ENCODE measurements at regions not wholly inside any gene's neighbourhood (a gene's known extent, or its start where the extent isn't known, plus 50 kb on each side); places are given as distances from the start of the nearest gene placed in this dataset.

DNA sequence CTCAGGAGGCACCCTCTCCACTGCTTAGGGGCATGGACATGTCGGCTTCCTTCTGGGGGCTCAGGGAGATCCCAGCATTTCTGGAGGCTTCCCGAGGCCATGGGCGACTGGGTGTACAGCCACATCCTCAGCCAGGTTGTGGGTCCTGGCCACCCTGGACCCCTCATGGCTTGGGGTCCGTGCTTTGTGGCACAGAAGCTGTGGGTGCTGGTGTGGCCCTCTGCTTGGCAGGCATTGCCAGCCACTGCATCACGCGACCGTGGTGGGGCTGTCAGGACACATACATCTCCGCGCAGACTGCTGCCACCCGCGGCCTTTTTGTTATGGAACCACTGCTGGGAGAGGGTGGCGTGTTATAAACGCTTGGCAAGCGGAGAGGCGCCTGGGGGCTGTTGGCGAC is 1174.9 kb downstream of the BRD1 start:
- no peaks in the 10 kb centered on the region for H3K4me1 ChIP-seq (ENCODE audit: control insufficient read depth, insufficient read depth, low read length)
- ATAC-seq: no peak
- H3K36me3 Mint-ChIP-seq: no peaks in the 10 kb centered on the region
- no peaks in the 10 kb centered on the region for H3K27me3 Mint-ChIP-seq (ENCODE audit: low read depth in 2 of 2)
- no peak overlapping the region for H3K4me3 Mint-ChIP-seq
- WGBS (ENCODE audit: insufficient coverage): 81% methylated on average over 16 of the region's 16 CpGs
- intact Hi-C loops (cut with micrococcal nuclease): no loop called here
- H3K27ac ChIP-seq (ENCODE audit: low read length): no peak overlapping the region
- DNase-seq: no peak
- no peaks in the 10 kb centered on the region for H3K4me1 Mint-ChIP-seq
- no peaks in the 10 kb centered on the region for H3K9me3 Mint-ChIP-seq
- no peaks in the 10 kb centered on the region for H3K9me3 ChIP-seq (ENCODE audit: control insufficient read depth, insufficient read depth, low read length)
- no peaks in the 10 kb centered on the region for H3K27me3 ChIP-seq (ENCODE audit: control insufficient read depth, insufficient read depth, low read length)
- H3K27ac Mint-ChIP-seq: no peak overlapping the region
- TF ChIP-seq CTCF (IDR thresholded peaks at IDR 0.05): no peak
- H3K4me3 ChIP-seq (ENCODE audit: low read length): no peak overlapping the region
- H3K36me3 ChIP-seq (ENCODE audit: control insufficient read depth, insufficient read depth, low read length): no peaks in the 10 kb centered on the region

DNA sequence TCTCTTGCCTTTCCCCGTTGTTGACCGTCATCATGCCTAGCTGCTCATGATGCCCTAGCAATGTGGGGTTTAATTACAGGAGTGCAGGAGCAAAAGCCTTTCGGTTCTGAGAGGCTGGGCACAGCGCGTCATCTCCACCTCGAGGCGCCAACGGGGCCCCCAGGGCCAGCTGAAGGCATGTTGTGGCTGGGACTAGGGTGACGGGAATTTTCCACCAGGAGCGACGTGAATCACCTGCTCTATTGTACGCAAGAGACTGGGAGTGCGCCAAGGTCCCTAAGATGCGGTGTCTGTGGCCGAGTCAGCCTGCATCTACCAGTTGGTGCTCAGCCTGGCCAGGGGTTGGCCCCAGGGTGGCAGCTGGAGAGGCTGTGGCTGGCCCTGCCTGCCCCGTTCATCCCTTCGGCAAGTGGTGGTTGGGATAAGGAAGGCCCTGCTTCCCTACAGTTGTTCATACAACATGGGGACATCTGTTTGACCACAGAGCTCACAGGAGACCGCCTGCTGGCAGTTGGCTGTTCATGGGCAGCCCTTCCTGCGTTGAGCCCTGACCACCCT is 1175.6 kb downstream of the BRD1 start:
- no peak overlapping the region for H3K4me3 Mint-ChIP-seq
- no peak overlapping the region for H3K27ac Mint-ChIP-seq
- intact Hi-C loops (cut with micrococcal nuclease): no loop called here
- H3K36me3 ChIP-seq (ENCODE audit: control insufficient read depth, insufficient read depth, low read length): no peaks in the 10 kb centered on the region
- no peak overlapping the region for H3K27ac ChIP-seq (ENCODE audit: low read length)
- ATAC-seq: no peak
- no peak overlapping the region for H3K4me3 ChIP-seq (ENCODE audit: low read length)
- no peaks in the 10 kb centered on the region for H3K36me3 Mint-ChIP-seq
- WGBS (ENCODE audit: insufficient coverage): 90% methylated on average over 19 of the region's 19 CpGs
- no peaks in the 10 kb centered on the region for H3K4me1 Mint-ChIP-seq
- no peaks in the 10 kb centered on the region for H3K4me1 ChIP-seq (ENCODE audit: control insufficient read depth, insufficient read depth, low read length)
- no peaks in the 10 kb centered on the region for H3K9me3 Mint-ChIP-seq
- H3K9me3 ChIP-seq (ENCODE audit: control insufficient read depth, insufficient read depth, low read length): no peaks in the 10 kb centered on the region
- H3K27me3 Mint-ChIP-seq (ENCODE audit: low read depth in 2 of 2): no peaks in the 10 kb centered on the region
- DNase-seq: no peak
- no peak for TF ChIP-seq CTCF (IDR thresholded peaks at IDR 0.05)
- no peaks in the 10 kb centered on the region for H3K27me3 ChIP-seq (ENCODE audit: control insufficient read depth, insufficient read depth, low read length)

DNA sequence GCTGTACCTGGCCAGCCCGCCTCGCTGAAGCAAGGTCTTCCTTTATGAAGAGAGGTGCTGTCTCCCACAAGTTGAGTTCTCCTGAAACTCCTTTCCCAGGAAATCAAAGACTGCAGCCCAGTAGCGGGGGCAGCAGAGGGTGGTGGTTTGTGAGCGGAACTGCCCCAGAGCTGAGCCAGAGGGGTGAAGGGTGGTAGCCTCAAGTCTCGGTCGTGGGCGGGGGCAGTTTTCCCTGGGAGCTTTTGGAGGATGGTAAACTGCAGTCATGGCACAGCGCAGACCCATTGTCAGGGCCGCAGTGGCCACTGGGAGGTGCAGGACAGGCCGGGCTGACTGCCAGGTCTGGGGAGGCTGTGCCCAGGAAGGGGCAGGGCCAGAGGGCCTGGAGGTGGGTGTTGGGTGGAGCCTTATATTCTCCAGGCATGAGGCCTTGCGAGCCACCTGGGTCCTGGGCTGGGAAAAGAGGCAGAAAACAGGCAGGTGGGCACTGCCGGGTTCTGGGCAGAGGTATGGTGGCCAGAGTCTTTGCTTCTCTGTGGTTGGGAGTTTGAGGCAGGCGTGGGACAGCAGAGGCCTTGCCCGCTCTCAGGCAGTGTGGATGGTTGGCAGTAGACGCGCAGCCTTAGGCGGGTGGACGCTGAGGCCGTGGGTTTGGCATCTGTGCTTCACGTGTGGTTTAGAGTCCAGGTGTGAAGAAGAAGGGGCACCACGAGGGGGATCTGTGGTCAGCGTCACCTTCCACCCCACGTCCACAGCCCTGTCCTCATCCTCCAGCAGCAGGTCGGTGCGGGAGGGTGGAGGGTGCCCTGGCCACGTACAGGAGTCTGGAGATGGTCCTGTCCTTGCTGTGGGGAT is 1176.4 kb downstream of the BRD1 start:
- Mint-ChIP-seq H3K9me3 (no peaks in the 10 kb centered on the region), H3K27me3 (ENCODE audit: low read depth in 2 of 2) (no peaks in the 10 kb centered on the region), H3K36me3 (no peaks in the 10 kb centered on the region), H3K4me1 (no peaks in the 10 kb centered on the region), H3K4me3 (no peak overlapping the region), H3K27ac (no peak overlapping the region)
- TF ChIP-seq CTCF (IDR thresholded peaks at IDR 0.05): no peak
- ATAC-seq (no peak), DNase-seq (no peak)
- 84% methylated on average over 26 of the region's 26 CpGs for WGBS (ENCODE audit: insufficient coverage)
- intact Hi-C loops (cut with micrococcal nuclease): no loop called here
- H3K27me3 ChIP-seq (ENCODE audit: control insufficient read depth, insufficient read depth, low read length): no peaks in the 10 kb centered on the region
- no peaks in the 10 kb centered on the region for H3K36me3 ChIP-seq (ENCODE audit: control insufficient read depth, insufficient read depth, low read length)
- no peak overlapping the region for H3K4me3 ChIP-seq (ENCODE audit: low read length)
- H3K4me1 ChIP-seq (ENCODE audit: control insufficient read depth, insufficient read depth, low read length): no peaks in the 10 kb centered on the region
- no peak overlapping the region for H3K27ac ChIP-seq (ENCODE audit: low read length)
- no peaks in the 10 kb centered on the region for H3K9me3 ChIP-seq (ENCODE audit: control insufficient read depth, insufficient read depth, low read length)
